Right hindlimb (tissue), 1 donor: ENCODE measurements at regions not wholly inside any gene's neighbourhood (a gene's known extent, or its start where the extent isn't known, plus 50 kb on each side); places are given as distances from the start of the nearest gene placed in this dataset.

Experiments used
- DNase-seq: peaks from one replicate; pipeline ENCODE4 v3.0.0-alpha.2; 2018

DNA sequence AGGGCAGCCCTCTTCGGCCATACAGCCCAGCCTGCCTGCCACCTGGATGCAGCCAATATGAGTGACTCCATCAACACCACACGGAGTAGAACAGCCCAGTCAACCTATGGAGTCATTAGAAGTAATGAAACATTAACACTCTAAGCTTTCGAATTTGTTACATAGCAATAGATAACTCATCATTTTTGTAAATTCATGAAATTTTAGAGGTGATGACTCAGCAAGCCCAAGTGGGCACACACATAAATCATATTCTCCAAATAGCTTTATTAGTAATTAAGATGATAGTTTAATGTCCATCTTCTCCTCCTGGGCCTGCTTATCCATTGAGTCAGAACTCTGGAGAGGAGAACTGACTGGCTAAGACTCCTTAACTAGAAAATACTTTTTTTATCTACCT lies 335.0 kb upstream of the KCNH8 start:
- DNase-seq: no peak

DNA sequence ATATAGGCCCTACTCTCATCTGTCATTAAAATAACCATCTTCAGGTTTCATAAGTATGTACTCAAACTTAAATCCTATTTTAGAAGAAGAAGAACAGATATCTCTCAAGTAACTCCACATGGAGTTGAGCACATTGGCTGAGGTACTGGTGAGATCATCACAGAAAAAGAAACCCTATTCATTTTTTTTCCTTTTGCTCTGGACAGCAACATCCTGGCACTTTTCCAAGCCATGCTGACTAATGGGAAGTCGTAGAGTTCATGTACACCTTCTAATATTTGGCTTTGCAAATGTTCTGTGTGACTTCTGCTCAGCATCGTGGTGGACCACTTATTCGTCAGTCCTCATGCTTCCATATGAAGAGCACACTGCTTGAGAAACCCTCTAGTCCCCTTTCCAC lies 336.0 kb upstream of the KCNH8 start:
- no peak for DNase-seq

DNA sequence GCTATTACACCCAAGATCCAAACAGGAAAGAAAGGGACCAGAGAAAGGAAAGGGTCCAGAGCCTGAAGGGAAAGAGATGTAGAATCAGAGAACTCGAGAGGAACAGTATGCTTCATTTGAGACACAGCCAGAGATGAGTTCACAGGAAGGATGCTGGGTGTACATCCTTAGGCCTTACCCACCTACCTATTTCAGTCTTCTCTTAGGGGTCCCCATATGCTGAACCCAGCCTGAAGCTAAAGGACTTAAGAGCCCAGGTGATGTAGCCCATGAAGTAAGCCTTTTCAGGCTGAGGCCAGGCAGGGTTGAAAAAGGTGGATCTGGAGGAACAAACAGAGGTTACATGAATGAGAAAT lies 338.0 kb upstream of the KCNH8 start:
- no peak for DNase-seq

DNA sequence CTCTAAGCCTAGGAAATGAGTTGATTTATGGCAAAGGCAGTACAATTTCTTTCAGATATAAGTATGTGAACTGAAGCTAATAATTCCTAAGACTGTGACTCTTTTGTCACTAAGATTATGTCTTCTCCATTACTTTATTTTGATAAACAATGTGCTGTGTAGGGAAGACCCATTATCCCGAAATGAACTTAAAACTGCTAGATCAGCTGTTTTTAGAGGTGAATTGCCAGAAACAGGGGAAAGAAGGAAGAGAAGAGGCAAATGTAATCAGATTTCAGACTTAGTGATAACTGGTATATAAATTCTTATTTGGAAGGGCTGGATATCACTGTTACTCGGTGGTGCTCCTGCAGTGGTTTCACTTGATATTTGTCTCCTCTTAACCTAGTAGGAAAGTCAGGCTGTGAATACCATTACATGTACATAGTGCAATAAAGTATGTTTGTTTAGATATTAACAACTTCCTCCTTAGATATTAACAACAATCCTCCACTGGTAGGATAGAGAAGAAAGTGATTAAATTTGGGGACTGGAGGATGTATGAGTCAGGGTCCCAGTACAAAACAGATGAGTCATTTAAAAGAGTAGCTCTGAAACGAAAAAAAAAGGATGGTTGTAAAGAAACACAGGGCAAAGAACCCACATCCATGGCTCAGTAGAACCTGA lies 338.5 kb upstream of the KCNH8 start:
- DNase-seq: no peak

DNA sequence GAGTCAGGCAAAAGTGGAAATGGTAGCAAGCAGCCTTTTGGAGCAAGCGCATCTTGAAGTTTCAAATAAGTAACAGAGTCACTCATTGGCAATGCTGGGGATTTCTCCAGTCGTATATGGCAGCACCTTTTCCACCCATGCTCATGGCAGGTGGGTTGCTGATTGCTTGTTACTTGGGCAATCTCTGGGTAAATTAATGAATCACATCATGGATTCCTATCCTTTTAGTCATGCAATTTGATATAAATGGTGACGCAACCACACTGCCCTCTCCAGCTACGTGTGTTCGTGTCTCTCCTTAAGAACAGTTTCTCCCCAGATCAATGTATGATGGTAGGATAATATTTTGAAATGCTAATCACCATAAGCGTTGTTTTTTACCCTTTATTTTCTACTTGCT lies 339.9 kb upstream of the KCNH8 start:
- DNase-seq: no peak

DNA sequence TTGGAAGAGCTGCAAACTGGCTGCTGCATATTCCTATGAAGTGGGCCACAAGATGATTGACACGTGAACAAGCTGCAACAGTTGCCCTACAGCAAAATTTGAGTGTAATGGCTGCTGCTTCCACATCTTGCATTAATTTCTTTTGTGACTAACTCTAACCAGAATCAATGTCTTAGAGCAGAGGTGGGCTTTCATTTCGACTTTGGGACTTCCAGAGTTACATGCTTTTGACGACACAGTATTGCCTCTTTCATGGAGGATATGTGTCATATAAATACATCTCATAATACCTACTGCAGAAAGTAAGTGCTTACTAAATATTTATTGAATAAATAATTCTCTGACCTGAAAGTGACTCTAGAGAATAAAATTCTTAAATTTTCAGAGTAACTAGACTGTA lies 340.7 kb upstream of the KCNH8 start:
- DNase-seq: no peak

DNA sequence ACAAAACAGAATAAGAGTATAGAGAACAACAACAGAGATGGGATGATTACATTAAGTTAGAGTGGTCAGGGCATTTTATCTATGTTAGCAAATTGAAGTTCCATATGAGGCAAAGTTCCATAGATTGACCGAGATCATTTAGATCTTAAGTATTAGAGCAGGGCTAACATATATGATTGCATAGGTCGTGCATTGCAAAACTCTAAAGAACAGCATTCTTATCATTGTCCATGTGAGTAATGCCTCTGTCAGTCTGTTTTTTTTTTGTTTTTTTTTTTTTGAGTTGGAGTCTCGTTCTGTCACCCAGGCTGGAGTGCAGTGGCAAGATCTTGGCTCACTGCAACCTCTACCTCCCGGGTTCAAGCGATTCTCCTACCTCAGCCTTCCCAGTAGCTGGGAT lies 341.7 kb upstream of the KCNH8 start:
- no peak for DNase-seq

DNA sequence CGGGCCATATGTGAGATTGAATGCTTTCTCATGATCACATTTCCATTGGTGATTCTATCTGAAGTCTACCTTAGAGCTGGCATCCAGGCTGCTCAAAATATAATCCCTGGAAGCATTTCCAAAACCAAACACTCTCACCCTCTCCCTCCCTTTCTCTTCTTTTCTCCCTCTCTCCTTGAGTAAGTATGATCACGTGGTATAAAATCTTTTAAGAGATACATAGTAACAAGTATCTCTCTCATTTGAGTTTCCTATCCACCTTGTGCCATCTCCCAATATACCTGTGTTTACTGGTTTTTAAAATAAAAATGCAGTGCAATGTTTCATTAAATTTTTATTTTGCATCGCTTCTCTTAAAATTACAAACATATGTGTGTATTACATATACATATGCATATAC lies 350.9 kb upstream of the KCNH8 start:
- no peak for DNase-seq

DNA sequence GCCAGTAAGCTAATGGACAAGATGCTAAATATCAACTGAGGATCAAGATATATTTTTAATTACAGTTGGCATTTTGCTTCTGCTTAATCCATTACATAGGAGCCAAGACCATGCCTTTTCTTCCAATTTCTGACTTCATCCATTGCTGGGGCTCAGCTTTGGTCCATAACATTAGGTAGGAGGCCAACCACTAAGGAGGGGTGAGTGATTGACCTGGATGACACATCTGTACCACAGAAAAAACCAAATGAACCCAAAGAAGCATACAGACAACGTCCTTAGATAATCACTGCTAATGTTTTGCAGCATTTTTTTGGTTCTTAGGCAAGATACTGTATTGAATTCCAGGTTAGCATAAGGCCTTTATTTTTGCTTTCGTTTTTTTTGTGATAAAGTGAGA lies 353.2 kb upstream of the KCNH8 start:
- no peak for DNase-seq

DNA sequence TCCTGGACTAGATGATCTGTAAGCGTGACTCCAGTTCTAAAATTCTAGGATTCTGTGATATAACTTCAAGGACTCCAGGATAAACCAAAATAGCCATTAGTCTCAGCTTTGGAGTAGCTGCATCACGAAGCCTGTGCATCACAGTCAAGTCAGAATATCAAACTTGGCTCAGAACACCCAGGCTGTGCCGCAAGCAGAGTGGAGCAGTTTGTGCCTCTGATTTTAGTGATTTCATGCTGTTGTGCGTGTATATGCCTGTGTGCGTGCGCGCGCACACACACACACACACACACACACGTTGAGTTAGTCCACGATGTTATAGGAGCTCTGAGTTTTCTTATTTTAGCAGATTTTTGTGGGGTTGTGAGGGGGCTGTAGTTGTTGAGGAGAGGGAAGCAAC lies 356.6 kb upstream of the KCNH8 start:
- DNase-seq: no peak

DNA sequence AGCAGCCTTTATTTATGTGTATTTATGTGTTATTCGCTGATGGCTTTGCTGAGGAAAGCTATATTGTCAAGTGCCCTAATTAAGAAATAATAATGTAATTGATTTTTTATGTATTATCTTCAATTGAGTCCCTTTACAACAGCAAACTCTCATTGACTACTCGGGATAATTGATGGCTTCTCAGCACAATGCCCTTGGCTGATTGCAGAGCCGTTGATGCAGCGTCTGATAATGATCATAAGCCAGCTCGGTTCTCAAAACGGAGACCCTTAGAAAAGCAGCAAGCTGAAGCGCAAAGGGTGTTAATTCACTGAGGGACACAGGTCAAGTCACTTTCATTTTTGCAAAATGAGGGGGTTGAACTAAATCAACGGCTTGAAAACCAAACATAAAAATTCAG lies 357.1 kb upstream of the KCNH8 start:
- no peak for DNase-seq

DNA sequence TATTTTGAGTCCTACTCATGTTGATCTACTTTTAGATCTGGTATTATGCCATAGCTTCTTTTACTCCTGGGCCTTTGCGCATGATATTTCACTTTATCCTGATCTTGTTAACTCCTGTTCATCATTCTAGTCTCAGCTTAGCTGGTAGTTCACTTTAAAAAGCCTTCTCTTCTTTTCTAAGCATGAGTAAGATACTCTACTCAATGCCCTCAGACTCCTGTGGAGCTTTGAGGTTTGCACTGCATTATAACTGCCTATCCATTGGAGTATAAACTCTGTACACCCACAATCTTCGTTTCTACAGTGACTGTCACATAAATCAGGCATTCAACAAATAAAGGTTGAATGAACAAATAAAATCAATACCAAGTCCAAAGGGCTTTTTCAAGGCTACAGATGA lies 357.9 kb upstream of the KCNH8 start:
- DNase-seq: no peak

DNA sequence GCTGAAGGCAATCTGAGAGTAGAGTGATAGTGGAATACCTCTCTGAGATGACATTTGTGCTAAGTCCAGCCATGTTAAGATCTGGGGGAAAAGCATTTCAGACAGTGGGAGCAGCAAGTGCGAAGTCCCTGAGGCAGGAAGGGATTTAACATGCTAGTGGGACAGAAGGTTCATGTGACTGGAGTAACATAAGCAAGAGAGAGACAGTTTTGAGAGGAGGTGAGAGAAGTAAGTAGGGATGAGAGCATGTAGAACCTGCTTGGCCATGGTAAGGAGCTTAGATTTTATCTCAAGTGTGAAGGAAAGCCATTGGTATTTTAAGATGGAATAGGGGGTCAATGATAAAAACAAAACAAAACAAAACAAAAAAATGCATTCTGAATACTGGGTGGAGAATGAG lies 358.6 kb upstream of the KCNH8 start:
- no peak for DNase-seq

DNA sequence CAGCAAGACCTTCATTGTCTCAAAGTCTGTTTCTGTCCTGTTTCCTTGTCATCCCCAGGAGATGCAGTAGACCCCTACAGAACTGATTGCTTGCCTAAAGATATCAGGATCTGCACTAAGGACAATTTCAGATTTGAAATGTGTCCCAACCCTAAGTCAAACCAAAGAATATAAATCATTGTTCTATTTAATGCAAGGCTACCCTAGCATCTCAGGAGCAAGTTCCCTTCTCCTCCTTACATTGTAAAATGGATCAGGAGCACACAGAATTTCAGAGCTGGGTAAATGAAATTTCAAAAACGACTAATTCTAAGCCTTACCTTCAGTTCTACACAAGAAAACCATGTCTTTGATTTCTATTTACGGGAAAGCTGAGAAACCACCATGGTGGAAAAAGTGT lies 360.9 kb upstream of the KCNH8 start:
- no peak for DNase-seq

DNA sequence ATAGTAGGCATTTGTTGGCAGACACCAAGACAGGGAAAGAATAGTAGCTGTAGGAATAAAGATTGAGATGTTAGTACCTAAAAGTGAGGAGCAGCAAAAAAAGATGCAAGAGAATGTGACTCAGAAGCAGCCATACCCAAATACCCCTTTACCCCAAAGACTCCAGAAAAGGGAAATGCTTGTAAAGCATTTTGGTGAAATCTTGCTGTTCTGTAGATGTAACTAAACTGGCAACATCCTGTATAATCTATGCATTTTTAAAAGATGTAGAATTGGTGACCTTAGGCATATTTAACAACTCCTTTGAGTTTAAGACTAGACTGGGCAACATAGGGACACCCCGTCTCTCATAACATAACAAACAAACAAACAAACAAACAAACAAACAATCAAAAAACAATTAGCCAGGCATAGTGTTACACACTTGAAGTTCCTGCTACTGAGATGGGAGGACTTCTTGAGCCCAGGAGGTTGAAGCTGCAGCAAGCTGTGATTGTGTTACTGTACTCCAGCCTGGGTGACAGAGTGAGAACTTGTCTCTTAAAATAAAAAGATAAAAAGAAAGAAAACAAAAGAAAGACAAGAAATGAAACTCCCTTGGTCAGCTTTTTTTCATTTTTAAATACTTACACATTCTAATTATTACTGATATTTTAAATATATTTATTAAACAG lies 361.5 kb upstream of the KCNH8 start:
- DNase-seq: no peak

DNA sequence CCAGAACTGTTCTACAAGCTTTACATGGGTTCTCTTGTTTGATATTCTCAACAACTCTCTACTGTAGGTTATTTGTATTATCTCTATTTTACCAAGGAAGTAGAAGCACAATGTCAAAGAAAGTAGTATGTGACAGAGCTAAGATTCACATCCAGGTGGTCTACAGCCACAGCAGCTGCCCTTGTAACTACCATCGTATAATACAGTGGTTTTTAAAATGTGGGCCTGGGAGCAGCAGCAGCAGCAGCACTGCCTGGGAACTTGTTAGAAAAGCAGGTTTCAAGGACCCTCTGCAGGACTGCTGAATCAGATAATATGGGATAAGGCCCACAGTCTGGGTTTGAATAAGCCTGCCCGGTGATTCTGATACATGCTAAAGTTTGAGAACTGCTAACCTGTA lies 357.1 kb upstream of the SATB1 start:
- DNase-seq: no peak

DNA sequence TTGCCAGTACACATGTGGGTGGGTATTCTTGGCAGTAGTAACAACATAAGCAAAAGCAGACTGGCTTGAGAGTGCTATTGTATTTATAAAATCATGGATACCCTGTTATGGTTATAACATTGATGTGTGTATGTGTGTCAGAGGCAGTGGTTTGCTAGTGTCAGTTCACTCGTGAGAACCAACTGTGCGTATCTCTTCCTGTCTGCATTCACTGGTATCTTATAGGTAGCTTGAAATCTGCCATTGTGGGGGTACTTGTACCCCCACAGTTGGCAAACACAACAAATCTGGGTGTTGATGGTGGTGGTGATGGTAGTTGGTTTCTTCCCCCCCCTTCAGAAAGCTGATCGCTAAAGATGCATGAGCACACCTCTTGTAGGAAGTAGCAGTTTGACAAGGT lies 355.8 kb upstream of the SATB1 start:
- DNase-seq: no peak

DNA sequence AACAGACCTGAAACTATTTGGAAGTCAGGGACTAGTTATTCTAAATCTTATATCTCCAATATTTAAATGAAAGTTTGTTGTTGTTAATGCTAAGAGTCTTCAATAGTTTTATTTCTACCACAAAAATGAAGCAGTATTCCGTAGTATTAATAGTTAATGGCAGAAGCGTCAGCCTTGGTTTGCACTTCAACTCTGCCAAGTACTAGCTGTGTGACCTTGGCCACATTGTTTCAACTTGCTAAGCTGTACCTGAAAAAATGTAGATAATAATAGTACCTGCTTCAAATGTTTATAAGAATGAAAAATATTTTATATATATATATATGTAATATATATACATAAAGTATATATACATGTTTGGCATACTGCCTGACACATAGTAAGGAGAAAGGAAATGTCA lies 354.6 kb upstream of the SATB1 start:
- DNase-seq: no peak

DNA sequence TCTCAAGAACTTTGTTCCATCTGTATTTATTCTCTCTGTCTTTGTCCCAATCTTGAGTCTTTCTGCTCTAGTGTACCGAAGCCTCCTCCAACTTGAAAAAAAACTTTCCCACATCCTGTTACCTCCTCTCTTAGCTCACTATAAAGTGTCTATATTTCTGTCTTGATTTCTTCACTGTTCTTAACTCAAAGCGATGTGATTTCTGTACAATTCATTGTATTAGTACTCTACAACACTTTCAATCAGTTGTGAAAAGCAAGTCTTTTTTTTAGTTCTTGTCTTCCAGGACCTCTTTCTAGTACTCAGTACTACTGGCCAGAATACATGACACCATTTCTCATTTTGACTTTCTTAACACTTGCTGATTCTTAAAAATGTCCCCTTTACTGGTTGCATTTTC lies 353.5 kb upstream of the SATB1 start:
- no peak for DNase-seq

DNA sequence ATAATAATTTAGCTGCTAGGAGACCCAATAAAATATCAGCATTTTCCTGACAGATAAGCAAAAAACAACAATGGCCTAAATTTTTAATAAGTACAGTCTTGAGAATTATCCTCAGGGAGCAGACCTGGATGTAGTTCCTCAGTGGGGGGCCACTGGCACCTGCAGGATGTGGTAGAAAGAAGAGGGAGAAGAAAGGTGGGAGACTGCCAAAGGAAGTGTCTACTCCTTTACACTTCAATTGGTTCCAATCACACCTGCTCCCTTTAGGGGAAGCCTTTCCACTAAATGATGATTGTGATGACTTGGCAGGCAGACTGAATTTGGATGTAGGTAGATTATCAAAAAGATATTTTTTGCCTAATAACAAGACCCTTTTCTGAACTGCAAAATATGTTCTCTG lies 353.0 kb upstream of the SATB1 start:
- DNase-seq: no peak

DNA sequence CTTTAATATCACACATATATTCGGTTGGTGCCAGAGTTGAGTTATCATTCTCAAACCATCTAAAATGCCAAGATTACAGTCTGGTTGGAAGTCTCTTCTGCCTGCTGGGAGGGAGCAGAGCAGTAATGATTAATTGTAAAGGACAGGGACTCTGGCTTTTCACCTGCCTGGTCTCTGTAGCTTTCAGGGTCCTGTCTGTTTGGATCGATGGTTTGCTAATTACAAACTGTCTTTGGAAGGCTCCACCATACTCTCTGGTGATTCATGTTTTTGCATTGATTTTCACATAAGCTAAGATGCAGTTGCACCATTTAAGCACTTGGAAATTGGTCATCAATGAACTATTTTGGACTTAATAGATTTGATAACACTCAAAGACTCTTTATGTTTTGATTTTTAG lies 350.4 kb upstream of the SATB1 start:
- no peak for DNase-seq

DNA sequence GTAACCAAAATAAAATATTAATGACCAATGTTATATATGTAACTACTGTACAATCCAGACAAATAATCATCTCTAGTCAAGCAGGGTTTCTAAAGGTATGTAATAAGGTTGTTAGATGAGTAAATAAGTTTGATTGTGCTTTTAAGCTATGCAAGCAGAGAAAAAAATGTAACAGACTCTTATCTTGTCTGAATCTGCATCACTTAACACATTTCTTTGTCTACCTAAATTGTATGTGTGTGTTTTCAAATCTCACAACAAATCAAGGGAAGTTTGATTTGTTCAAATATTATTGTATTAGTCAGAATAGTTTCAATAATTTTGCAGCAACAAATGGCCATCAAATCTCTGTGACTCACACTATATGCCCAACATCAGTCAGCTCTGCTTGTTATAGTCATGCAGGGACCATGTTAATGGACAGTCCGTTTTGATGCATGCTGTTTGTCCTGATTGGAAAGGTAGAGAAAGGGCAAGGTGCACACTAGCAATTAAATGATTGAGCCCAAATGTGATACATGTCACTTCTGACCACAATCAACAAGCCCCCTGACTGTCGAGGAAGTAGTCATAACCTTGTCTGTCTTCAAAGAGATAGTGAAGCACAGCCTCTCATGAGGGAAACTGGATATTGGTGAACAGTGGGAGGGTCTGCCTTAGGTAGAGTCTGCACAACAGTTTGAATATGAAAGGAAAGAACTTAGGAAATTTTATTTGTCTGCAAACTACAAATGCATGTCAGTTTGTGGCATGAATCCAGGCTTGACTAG lies 349.4 kb upstream of the SATB1 start:
- no peak for DNase-seq

DNA sequence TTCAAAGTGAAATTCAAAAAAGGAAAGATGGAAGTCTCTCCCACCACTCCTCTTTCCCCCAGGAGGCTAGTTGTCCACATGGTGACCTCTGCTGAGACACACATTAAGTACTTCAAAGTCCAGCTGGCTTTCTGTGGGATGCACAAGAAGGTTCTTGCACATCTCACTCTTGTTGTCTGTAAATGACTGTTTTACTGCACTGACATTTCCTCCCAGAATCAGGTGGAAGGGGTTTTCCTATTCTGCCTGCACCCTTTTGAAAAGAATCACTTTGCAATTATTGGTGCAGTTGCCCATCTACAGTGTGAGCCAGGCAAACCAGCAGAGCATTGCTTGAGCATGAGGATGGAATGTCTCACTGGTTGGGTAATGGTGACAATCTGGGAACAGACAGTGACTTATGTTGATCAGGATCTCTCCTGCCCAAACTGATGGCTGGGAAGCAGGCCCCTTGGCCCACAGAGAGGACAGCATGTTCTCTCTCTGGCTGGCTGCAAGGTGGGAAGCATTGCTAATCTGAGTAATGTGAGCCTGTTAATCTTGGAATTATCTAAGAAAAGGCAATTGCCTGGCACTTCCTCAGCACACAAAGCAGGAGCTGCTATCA lies 347.7 kb upstream of the SATB1 start:
- DNase-seq: no peak

DNA sequence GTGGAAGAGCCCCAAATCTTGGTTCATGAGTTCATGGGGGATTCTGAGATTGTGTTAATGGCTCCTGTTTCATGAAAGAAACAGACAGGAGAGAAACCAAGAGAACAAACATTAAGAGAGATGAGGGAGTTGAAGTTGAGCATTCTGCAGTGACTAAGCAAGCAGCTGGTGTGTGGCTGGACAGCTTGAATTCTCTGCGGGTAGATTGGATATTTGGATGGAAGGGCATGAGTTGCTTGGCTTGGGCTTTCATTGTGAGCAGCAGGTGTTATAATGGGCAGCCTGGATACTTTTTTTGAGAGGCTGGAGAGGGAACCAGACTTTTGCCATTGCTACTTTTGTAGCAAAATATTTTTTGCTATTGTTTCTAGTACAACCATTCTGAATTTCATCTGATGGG lies 346.8 kb upstream of the SATB1 start:
- no peak for DNase-seq
